ENCODE measurements at regions not wholly inside any gene's neighbourhood (a gene's known extent, or its start where the extent isn't known, plus 50 kb on each side); places are given as distances from the start of the nearest gene placed in this dataset.

DNA sequence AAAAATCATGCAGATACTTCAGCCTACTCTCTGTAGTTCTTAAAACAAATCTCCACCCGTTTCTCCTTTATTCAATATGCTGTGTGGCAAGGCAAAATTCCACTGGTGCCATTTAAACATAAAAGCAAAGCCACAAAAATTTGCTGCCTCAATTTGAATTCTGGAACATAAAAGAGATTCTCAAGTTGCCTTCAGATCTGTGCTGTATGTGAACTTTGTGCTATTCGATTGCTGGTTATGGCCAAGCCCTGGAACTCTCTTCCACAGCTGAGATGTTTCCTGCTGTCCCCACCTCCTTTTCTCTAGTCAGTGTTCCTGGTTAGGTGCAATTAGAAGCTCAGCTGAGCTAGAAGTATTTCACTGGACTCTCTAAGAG lies 395.3 kb upstream of the BTBD3 start:
- WGBS, 2 experiments (ENCODE audit: insufficient coverage in 2 of 2), result 77 to 88% methylated on average over 1 to 2 of the region's 2 CpGs
- Histone ChIP-seq H3K27ac (ENCODE audit: low read depth, low read length, severe bottlenecking) (no peak overlapping the region), H3K4me3 (ENCODE audit: extremely low read depth, insufficient read depth, low read length, poor library complexity, severe bottlenecking) (no peak overlapping the region), H3K4me1 (ENCODE audit: control insufficient read depth, insufficient read depth, low read length, poor library complexity, severe bottlenecking) (no peaks in the 10 kb centered on the region), H3K36me3 (ENCODE audit: control insufficient read depth, insufficient read depth, low read length) (no peaks in the 10 kb centered on the region), H3K9me3 (ENCODE audit: control insufficient read depth, low read length) (no peaks in the 10 kb centered on the region)

DNA sequence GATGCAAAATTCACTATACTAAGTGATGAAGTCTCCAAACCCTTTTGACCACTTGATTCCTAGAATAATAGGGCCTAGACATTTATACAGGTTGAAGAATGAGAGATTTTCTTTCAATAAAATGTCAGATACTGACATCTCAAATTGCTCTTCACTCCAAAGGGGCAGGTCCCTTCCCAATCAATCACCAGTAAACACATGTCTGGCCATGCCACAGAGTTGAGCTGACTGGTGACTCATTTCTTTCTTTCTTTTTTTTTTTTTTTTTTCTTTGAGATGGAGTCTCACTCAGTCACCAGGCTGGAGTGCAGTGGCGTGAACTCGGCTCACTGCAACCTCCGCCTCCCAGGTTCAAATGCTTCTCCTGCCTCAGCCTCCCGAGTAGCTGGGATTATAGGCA lies 388.6 kb upstream of the BTBD3 start:
- Histone ChIP-seq H3K27ac (ENCODE audit: low read depth, low read length, severe bottlenecking) (no peak overlapping the region), H3K4me1 (ENCODE audit: control insufficient read depth, insufficient read depth, low read length, poor library complexity, severe bottlenecking) (no peaks in the 10 kb centered on the region), H3K9me3 (ENCODE audit: control insufficient read depth, low read length) (peaks cover 8% of the 10 kb centered on the region), H3K4me3 (ENCODE audit: extremely low read depth, insufficient read depth, low read length, poor library complexity, severe bottlenecking) (no peak overlapping the region), H3K36me3 (ENCODE audit: control insufficient read depth, insufficient read depth, low read length) (no peaks in the 10 kb centered on the region)
- 100% methylated on average over 1 of the region's 4 CpGs for WGBS, 2 experiments (ENCODE audit: insufficient coverage in 2 of 2)

DNA sequence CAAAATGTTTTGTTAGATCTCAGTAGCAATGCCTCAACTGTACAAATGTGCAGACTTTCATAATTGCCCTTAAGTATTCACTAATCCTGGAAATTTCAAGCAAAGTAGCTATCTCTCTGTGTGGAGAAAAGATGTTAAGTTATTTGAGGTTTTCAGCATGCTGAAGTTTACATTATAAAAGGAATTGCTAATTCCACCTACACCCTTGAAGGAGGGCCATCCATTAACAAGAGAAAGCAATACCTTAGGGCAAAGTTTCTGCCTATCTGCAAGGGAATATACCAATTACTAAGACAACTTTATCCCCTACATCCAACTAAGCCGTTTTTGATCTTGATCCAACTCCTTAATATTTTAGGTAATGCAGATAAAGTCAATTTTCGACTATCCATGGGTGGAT lies 380.7 kb upstream of the BTBD3 start:
- WGBS, 2 experiments (ENCODE audit: insufficient coverage in 2 of 2), result no CpG with 5 or more reads among the region's 2 CpGs
- Histone ChIP-seq H3K27ac (ENCODE audit: low read depth, low read length, severe bottlenecking) (no peak overlapping the region), H3K4me3 (ENCODE audit: extremely low read depth, insufficient read depth, low read length, poor library complexity, severe bottlenecking) (no peak overlapping the region), H3K4me1 (ENCODE audit: control insufficient read depth, insufficient read depth, low read length, poor library complexity, severe bottlenecking) (peaks cover 9% of the 10 kb centered on the region), H3K36me3 (ENCODE audit: control insufficient read depth, insufficient read depth, low read length) (no peaks in the 10 kb centered on the region), H3K9me3 (ENCODE audit: control insufficient read depth, low read length) (no peaks in the 10 kb centered on the region)

DNA sequence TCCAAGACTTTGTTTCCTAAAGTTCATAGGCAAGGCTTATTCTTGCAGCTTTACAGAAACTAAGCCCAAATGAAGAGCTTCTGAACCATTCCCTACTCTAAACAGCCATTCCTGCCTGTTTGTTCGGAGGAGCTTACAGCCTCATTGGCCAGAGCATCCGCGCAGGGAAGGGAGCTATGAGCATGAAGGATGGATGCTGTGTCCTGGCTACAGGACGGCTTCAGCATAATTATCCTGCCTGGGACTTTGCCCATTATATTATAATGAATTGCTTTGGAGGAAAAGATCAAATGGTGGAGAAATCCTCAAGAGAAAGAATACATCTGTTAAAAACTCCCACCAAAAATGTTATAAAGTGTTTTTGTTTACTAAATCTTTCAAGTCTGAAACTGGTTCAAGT lies 378.2 kb upstream of the BTBD3 start:
- WGBS, 2 experiments (ENCODE audit: insufficient coverage in 2 of 2), result 100% methylated on average over 1 of the region's 4 CpGs; no CpG with 5 or more reads in 1 of the 2 experiments
- Histone ChIP-seq H3K27ac (ENCODE audit: low read depth, low read length, severe bottlenecking) (no peak overlapping the region), H3K4me3 (ENCODE audit: extremely low read depth, insufficient read depth, low read length, poor library complexity, severe bottlenecking) (no peak overlapping the region), H3K36me3 (ENCODE audit: control insufficient read depth, insufficient read depth, low read length) (no peaks in the 10 kb centered on the region), H3K9me3 (ENCODE audit: control insufficient read depth, low read length) (no peaks in the 10 kb centered on the region), H3K4me1 (ENCODE audit: control insufficient read depth, insufficient read depth, low read length, poor library complexity, severe bottlenecking) (peaks cover 19% of the 10 kb centered on the region)

DNA sequence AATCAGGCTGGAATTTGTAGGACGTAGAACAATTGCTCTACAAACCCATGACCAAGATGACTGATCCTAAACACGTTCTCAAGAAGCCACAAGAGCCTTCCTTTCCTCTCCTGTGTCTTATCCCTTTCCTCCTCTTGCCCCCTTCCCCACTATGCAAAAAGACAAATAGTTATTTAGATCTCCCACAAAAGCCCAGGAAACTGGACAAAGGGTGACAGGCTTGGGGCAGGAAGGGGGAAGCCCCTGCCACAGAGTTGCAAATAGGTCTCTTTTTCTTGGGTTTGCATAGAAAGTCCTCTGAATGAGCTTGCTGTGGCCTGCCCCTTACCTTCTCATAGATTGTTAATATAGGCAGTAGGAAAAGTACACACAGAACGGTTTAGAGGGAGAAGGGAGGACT lies 377.1 kb upstream of the BTBD3 start:
- H3K4me3 ChIP-seq (ENCODE audit: extremely low read depth, insufficient read depth, low read length, poor library complexity, severe bottlenecking), result no peak overlapping the region
- no peaks in the 10 kb centered on the region for H3K9me3 ChIP-seq (ENCODE audit: control insufficient read depth, low read length)
- no peaks in the 10 kb centered on the region for H3K36me3 ChIP-seq (ENCODE audit: control insufficient read depth, insufficient read depth, low read length)
- no peak overlapping the region for H3K27ac ChIP-seq (ENCODE audit: low read depth, low read length, severe bottlenecking)
- peaks cover 17% of the 10 kb centered on the region for H3K4me1 ChIP-seq (ENCODE audit: control insufficient read depth, insufficient read depth, low read length, poor library complexity, severe bottlenecking)
- 39 to 63% methylated on average over 2 of the region's 3 CpGs for WGBS, 2 experiments (ENCODE audit: insufficient coverage in 2 of 2)

DNA sequence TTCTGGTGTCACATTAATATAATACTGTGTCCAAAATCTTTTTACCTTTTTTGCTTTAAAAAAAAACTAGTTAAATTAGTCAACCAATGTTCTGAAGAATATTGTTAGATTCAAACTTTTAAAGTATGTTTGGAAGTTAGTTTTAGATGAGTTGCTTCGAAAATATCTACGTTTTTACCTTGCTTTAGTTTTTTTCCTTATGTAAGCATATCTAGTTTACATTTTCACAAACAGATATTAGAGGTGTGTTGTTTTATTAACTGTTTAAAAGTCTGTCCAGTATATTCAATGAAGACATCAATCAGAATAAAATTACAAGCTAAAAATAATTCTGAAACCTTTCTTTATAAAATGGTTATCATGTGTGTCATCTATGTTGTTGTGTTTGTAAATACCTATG lies 375.0 kb upstream of the BTBD3 start:
- Histone ChIP-seq H3K4me3 (ENCODE audit: extremely low read depth, insufficient read depth, low read length, poor library complexity, severe bottlenecking) (no peak overlapping the region), H3K9me3 (ENCODE audit: control insufficient read depth, low read length) (no peaks in the 10 kb centered on the region), H3K27ac (ENCODE audit: low read depth, low read length, severe bottlenecking) (peak overlapping the region; percentile 77), H3K36me3 (ENCODE audit: control insufficient read depth, insufficient read depth, low read length) (no peaks in the 10 kb centered on the region), H3K4me1 (ENCODE audit: control insufficient read depth, insufficient read depth, low read length, poor library complexity, severe bottlenecking) (peaks cover 10% of the 10 kb centered on the region)
- no CpG with 5 or more reads among the region's 2 CpGs for WGBS, 2 experiments (ENCODE audit: insufficient coverage in 2 of 2)

DNA sequence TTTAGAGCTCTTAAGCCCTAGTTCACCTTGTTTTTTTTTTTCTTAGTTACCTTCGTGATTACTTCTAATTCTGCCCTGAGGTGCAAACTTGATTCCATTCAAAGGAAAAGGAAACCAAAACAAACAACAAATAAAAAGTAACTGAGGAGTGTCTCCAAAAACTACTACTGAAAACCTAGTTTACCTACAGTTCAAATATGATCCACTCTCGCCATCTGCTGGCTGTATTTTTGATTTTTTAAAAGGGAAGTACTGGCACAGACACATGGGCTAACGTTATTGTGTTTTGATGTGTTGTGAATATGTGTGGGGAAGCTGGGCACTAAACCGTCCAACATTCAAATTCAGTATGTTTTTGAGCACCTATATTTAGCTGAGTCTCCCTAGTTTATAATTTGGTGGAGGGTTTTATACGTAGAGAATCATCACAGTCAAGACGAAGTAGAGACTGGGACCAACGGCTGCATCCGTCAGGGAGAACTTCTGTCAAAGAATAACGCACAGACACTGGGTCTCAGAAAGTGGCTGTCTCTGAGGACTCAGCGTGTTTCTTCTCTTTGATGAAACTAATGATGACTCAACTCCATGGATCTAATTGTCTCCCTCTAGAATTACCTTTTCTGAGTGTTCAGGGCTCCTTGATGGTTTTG lies 373.5 kb upstream of the BTBD3 start:
- Histone ChIP-seq H3K4me1 (ENCODE audit: control insufficient read depth, insufficient read depth, low read length, poor library complexity, severe bottlenecking) (peaks cover 10% of the 10 kb centered on the region), H3K27ac (ENCODE audit: low read depth, low read length, severe bottlenecking) (peak overlapping the region; percentile 77), H3K4me3 (ENCODE audit: extremely low read depth, insufficient read depth, low read length, poor library complexity, severe bottlenecking) (no peak overlapping the region), H3K36me3 (ENCODE audit: control insufficient read depth, insufficient read depth, low read length) (no peaks in the 10 kb centered on the region), H3K9me3 (ENCODE audit: control insufficient read depth, low read length) (no peaks in the 10 kb centered on the region)
- 52 to 67% methylated on average over 6 to 7 of the region's 10 CpGs for WGBS, 2 experiments (ENCODE audit: insufficient coverage in 2 of 2)

DNA sequence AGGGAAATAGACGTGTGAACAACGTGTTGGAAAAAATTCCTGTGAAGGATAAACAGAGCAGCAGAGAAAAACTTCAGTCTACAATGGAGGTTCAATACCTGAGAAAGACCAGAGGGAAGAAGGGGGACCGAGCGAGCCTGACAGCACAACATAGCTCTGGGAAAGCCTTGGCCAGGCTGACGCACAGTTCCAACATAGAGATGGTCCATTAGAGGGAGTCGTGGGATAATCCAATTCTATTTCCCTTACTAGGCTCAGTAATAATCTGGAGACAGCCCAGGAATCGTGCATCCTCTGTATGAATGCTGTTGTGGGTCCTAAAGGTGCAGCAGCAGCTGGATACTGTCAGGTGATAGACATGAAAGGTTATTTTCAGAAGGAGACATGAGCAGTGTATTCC lies 370.8 kb upstream of the BTBD3 start:
- H3K4me3 ChIP-seq (ENCODE audit: extremely low read depth, insufficient read depth, low read length, poor library complexity, severe bottlenecking), result no peak overlapping the region
- 79 to 80% methylated on average over 3 to 5 of the region's 7 CpGs for WGBS, 2 experiments (ENCODE audit: insufficient coverage in 2 of 2)
- H3K9me3 ChIP-seq (ENCODE audit: control insufficient read depth, low read length), result no peaks in the 10 kb centered on the region
- no peaks in the 10 kb centered on the region for H3K36me3 ChIP-seq (ENCODE audit: control insufficient read depth, insufficient read depth, low read length)
- H3K27ac ChIP-seq (ENCODE audit: low read depth, low read length, severe bottlenecking), result no peak overlapping the region
- peaks cover 10% of the 10 kb centered on the region for H3K4me1 ChIP-seq (ENCODE audit: control insufficient read depth, insufficient read depth, low read length, poor library complexity, severe bottlenecking)

DNA sequence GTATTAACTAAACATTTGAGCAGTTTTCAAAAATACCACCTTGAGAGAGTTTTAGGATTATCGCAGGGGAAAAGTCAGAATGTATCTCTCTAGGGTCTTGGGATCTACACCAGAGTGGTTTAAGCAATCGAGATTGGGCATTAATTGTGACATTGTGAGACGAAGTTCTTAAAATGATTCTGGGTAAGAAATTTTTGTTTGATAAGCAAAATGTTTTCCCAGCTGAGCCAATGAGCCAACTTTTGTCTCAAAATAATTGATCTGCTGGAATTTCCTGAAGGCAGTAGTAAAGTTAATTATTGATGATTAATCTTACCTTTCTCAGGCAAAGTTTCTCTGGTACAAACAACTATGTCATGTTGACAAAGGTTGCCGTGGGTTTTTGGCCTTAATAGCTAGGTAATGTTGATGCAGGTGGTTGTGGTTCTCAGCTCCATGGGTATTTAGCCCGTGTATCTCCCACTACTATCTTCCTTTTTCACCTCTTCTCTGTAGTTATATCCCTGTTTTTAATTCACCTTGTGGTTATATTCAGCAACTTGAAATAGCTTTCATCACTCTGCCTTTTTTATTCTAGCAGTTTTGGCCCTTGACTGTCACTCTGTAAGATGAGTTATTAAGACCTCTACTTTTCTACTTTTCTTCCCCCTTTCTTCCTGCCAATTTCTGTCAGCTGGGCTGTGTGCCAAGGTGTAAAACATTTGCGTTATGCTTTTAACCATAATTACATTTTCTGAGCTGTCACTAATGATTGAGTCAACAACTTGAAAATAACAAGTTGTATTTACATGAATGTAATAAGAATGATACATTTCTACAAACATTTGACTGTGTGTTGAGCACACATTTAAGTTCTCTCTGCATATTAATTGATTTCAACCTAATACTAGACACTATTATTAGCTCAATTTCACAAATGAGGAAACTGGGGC lies 368.3 kb upstream of the BTBD3 start:
- Histone ChIP-seq H3K4me1 (ENCODE audit: control insufficient read depth, insufficient read depth, low read length, poor library complexity, severe bottlenecking) (no peaks in the 10 kb centered on the region), H3K36me3 (ENCODE audit: control insufficient read depth, insufficient read depth, low read length) (no peaks in the 10 kb centered on the region), H3K4me3 (ENCODE audit: extremely low read depth, insufficient read depth, low read length, poor library complexity, severe bottlenecking) (no peak overlapping the region), H3K9me3 (ENCODE audit: control insufficient read depth, low read length) (no peaks in the 10 kb centered on the region), H3K27ac (ENCODE audit: low read depth, low read length, severe bottlenecking) (no peak overlapping the region)
- 83 to 95% methylated on average over 1 to 3 of the region's 6 CpGs for WGBS, 2 experiments (ENCODE audit: insufficient coverage in 2 of 2)

DNA sequence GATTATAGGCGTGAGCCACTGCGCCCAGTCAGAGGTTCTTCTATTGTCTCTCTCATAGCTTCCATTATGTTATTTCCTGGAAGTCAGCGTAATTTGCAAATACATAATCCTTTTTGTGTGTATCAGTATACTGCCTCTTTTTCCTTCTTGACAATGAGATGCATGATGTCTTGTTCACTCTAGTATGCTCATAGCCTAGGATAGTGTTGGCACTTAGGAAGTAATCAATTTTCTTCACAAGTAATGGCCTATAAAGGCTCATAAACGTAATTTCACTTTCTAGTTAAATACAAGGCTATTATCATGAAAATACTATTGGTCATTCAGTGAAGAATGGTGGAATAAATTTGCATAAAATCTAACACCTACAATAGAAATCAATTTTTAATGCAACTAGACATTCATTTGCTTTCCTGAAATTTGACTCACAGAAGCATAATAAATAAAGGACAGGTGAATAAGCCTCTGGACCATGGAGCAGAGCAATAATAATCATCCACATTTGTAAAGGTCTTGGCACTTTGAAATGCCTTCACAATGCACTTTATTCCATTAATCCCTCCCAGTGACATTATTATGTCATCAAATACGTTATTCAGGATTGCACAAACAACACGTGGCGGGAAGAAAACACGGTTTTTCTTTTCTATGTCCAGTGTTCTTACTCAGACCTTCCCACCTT lies 366.9 kb upstream of the BTBD3 start:
- no peaks in the 10 kb centered on the region for H3K9me3 ChIP-seq (ENCODE audit: control insufficient read depth, low read length)
- H3K4me3 ChIP-seq (ENCODE audit: extremely low read depth, insufficient read depth, low read length, poor library complexity, severe bottlenecking), result no peak overlapping the region
- no peak overlapping the region for H3K27ac ChIP-seq (ENCODE audit: low read depth, low read length, severe bottlenecking)
- WGBS, 2 experiments (ENCODE audit: insufficient coverage in 2 of 2), result 84 to 89% methylated on average over 4 to 6 of the region's 8 CpGs
- no peaks in the 10 kb centered on the region for H3K36me3 ChIP-seq (ENCODE audit: control insufficient read depth, insufficient read depth, low read length)
- no peaks in the 10 kb centered on the region for H3K4me1 ChIP-seq (ENCODE audit: control insufficient read depth, insufficient read depth, low read length, poor library complexity, severe bottlenecking)

All from mesodermal cell (in vitro differentiated cells).